ENCODE measurements at regions not wholly inside any gene's neighbourhood (a gene's known extent, or its start where the extent isn't known, plus 50 kb on each side); places are given as distances from the start of the nearest gene placed in this dataset.

GRCh38 chr4:55723403-55723802, 87.3 kb upstream of the NMU start:
- ATAC-seq (no peak), DNase-seq (no peak)
- no peak overlapping the region for H3K4me3 Mint-ChIP-seq
- peaks cover 2% of the 10 kb centered on the region for H3K27me3 Mint-ChIP-seq
- ChIA-PET POLR2A (no interaction called here), CTCF (no interaction called here)
- no peaks in the 10 kb centered on the region for H3K4me1 Mint-ChIP-seq (ENCODE audit: low read depth)
- no peak overlapping the region for H3K27ac Mint-ChIP-seq
- TF ChIP-seq CTCF (IDR thresholded peaks at IDR 0.05): no peak
- intact Hi-C loops (cut with micrococcal nuclease): no loop called here
- no peaks in the 10 kb centered on the region for H3K36me3 Mint-ChIP-seq (ENCODE audit: low read depth)
- no peaks in the 10 kb centered on the region for H3K9me3 Mint-ChIP-seq

GRCh38 chr4:55725057-55725456, 89.0 kb upstream of the NMU start:
- Mint-ChIP-seq H3K36me3 (ENCODE audit: low read depth) (no peaks in the 10 kb centered on the region), H3K4me1 (ENCODE audit: low read depth) (no peaks in the 10 kb centered on the region), H3K4me3 (no peak overlapping the region), H3K27me3 (peaks cover 9% of the 10 kb centered on the region), H3K9me3 (no peaks in the 10 kb centered on the region), H3K27ac (no peak overlapping the region)
- TF ChIP-seq CTCF (IDR thresholded peaks at IDR 0.05): no peak
- intact Hi-C loops (cut with micrococcal nuclease): no loop called here
- no peak for ATAC-seq
- CTCF ChIA-PET: interaction anchor here (0.7 kb wide), 1 partner anchor 380 kb away, joined by 3 read pairs; no protein-coding TSS in a partner anchor
- POLR2A ChIA-PET: no interaction called here
- DNase-seq: no peak

- ATAC-seq: no peak
- intact Hi-C loops (cut with micrococcal nuclease): no loop called here
- no peak overlapping the region for H3K4me3 Mint-ChIP-seq
- no peaks in the 10 kb centered on the region for H3K9me3 Mint-ChIP-seq
- no peak for DNase-seq
- TF ChIP-seq CTCF (IDR thresholded peaks at IDR 0.05): no peak
- CTCF ChIA-PET: no interaction called here
- H3K27me3 Mint-ChIP-seq: peaks cover 16% of the 10 kb centered on the region
- H3K36me3 Mint-ChIP-seq (ENCODE audit: low read depth): no peaks in the 10 kb centered on the region
- POLR2A ChIA-PET: no interaction called here
- H3K27ac Mint-ChIP-seq: no peak overlapping the region
- no peaks in the 10 kb centered on the region for H3K4me1 Mint-ChIP-seq (ENCODE audit: low read depth)
Measured at GRCh38 chr4:55727746-55728145, 91.6 kb upstream of the NMU start.

- H3K27me3 Mint-ChIP-seq: peaks cover 20% of the 10 kb centered on the region
- intact Hi-C loops (cut with micrococcal nuclease): no loop called here
- no peak overlapping the region for H3K4me3 Mint-ChIP-seq
- ChIA-PET CTCF (no interaction called here), POLR2A (no interaction called here)
- H3K36me3 Mint-ChIP-seq (ENCODE audit: low read depth): no peaks in the 10 kb centered on the region
- no peak for TF ChIP-seq CTCF (IDR thresholded peaks at IDR 0.05)
- ATAC-seq (no peak), DNase-seq (no peak)
- H3K9me3 Mint-ChIP-seq: no peaks in the 10 kb centered on the region
- no peaks in the 10 kb centered on the region for H3K4me1 Mint-ChIP-seq (ENCODE audit: low read depth)
- H3K27ac Mint-ChIP-seq: no peak overlapping the region
Measured at GRCh38 chr4:55729351-55730279, 90.0 kb upstream of the EXOC1L start.

GRCh38 chr4:55730280-55730931, 89.2 kb upstream of the EXOC1L start:
- POLR2A ChIA-PET: no interaction called here
- H3K27me3 Mint-ChIP-seq: peaks cover 27% of the 10 kb centered on the region
- H3K27ac Mint-ChIP-seq: no peak overlapping the region

More at GRCh38 chr4:55730280-55730931, 89.2 kb upstream of the EXOC1L start:
- no peak for DNase-seq
- no peak for TF ChIP-seq CTCF (IDR thresholded peaks at IDR 0.05)
- no peak overlapping the region for H3K4me3 Mint-ChIP-seq
- H3K4me1 Mint-ChIP-seq (ENCODE audit: low read depth): no peaks in the 10 kb centered on the region
- intact Hi-C loops (cut with micrococcal nuclease): no loop called here
- CTCF ChIA-PET: no interaction called here
- H3K36me3 Mint-ChIP-seq (ENCODE audit: low read depth): no peaks in the 10 kb centered on the region
- ATAC-seq: no peak
- H3K9me3 Mint-ChIP-seq: no peaks in the 10 kb centered on the region
